ENCODE measurements at regions not wholly inside any gene's neighbourhood (a gene's known extent, or its start where the extent isn't known, plus 50 kb on each side); places are given as distances from the start of the nearest gene placed in this dataset.
A peak's percentile ranks its signal among the peaks of the same experiment; 100 is the strongest.
"Not testable (repeated sequence)": the region's sequence is repeated elsewhere in the genome, so short reads cannot be mapped to it uniquely, and the experiment has no call there.

GRCh38 chr5:104564530-104564929 lies 1001.9 kb upstream of the NUDT12 start (continued):
- TF ChIP-seq PBX3 (IDR thresholded peaks at IDR 0.05) (no peak), SMC3 (IDR thresholded peaks at IDR 0.05; ENCODE audit: low read depth, low read length) (no peak)

GRCh38 chr5:104556957-104557356 lies 994.4 kb upstream of the NUDT12 start:
- ChIA-PET POLR2A (no interaction called here), CTCF (no interaction called here)
- H2AFZ ChIP-seq (ENCODE audit: low read depth): no peak overlapping the region
- H3K9ac ChIP-seq: no peak overlapping the region
- no peaks in the 10 kb centered on the region for H4K20me1 ChIP-seq (ENCODE audit: insufficient read depth)
- TF ChIP-seq USF1 (IDR thresholded peaks at IDR 0.05; ENCODE audit: borderline replicate concordance, low read depth): no peak
- no peaks in the 10 kb centered on the region for H3F3A ChIP-seq (replicated peaks; ENCODE audit: insufficient read depth)
- no peak overlapping the region for H3K27ac ChIP-seq (ENCODE audit: low read depth in 2 of 2, low read length in 1 of 2)
- H3K27me3 ChIP-seq (ENCODE audit: insufficient read depth): no peaks in the 10 kb centered on the region
- no peaks in the 10 kb centered on the region for H3K9me2 ChIP-seq
- no peak overlapping the region for H3K4me3 ChIP-seq (ENCODE audit: low read depth in 2 of 2, low read length in 1 of 2)
- H3K4me2 ChIP-seq: no peak overlapping the region
- no peaks in the 10 kb centered on the region for H3K36me3 ChIP-seq (replicated peaks in 1 of 2; ENCODE audit: control insufficient read depth in 1 of 2, insufficient read depth in 2 of 2, low read length in 1 of 2)
- H3K9me3 ChIP-seq: no peaks in the 10 kb centered on the region
- H3K4me1 ChIP-seq (ENCODE audit: control insufficient read depth in 1 of 2, insufficient read depth in 2 of 2, low read depth in 1 of 2, low read length in 1 of 2): no peaks in the 10 kb centered on the region
- WGBS (ENCODE audit: low lambda C conversion rate): 36% methylated on average over 2 of the region's 3 CpGs
- no peaks in the 10 kb centered on the region for H3K79me2 ChIP-seq (ENCODE audit: insufficient read depth)
- no peak for DNase-seq

- Histone ChIP-seq H4K20me1 (ENCODE audit: insufficient read depth) (no peaks in the 10 kb centered on the region), H2AFZ (ENCODE audit: low read depth) (0 out of 2 replicates have a peak overlapping the region, but pooled peaks have one; percentile 8), H3K4me3 (ENCODE audit: low read depth in 2 of 2, low read length in 1 of 2) (no peak overlapping the region), H3K9me2 (no peaks in the 10 kb centered on the region), H3K4me2 (no peak overlapping the region), H3K9me3 (no peaks in the 10 kb centered on the region), H3K4me1 (ENCODE audit: control insufficient read depth in 1 of 2, insufficient read depth in 2 of 2, low read depth in 1 of 2, low read length in 1 of 2) (no peaks in the 10 kb centered on the region), H3K79me2 (ENCODE audit: insufficient read depth) (no peaks in the 10 kb centered on the region), H3F3A (replicated peaks; ENCODE audit: insufficient read depth) (no peaks in the 10 kb centered on the region), H3K36me3 (replicated peaks in 1 of 2; ENCODE audit: control insufficient read depth in 1 of 2, insufficient read depth in 2 of 2, low read length in 1 of 2) (no peaks in the 10 kb centered on the region), H3K27me3 (ENCODE audit: insufficient read depth) (no peaks in the 10 kb centered on the region), H3K9ac (no peak overlapping the region), H3K27ac (ENCODE audit: low read depth in 2 of 2, low read length in 1 of 2) (no peak overlapping the region)
- TF ChIP-seq GABPA (IDR thresholded peaks at IDR 0.05; ENCODE audit: low read depth): no peak
- no peak for TF ChIP-seq FOSL2 (IDR thresholded peaks at IDR 0.05; ENCODE audit: borderline replicate concordance, low read depth)
- TF ChIP-seq YY1 (IDR thresholded peaks at IDR 0.05; ENCODE audit: low read depth): no peak
- TF ChIP-seq CTCF (IDR thresholded peaks at IDR 0.05): no peak
- no peak for TF ChIP-seq IRF3 (IDR thresholded peaks at IDR 0.05; ENCODE audit: low read depth, low read length)
- TF ChIP-seq FOXM1 (IDR thresholded peaks at IDR 0.05; ENCODE audit: low read depth): no peak
- no peak for TF ChIP-seq EP300 (IDR thresholded peaks at IDR 0.05; ENCODE audit: borderline replicate concordance in 1 of 2, low read depth in 1 of 2, low read length in 1 of 2)
- TF ChIP-seq POLR2AphosphoS5 (IDR thresholded peaks at IDR 0.05; ENCODE audit: low read depth, low read length): no peak
- no peak for TF ChIP-seq MEF2A (IDR thresholded peaks at IDR 0.05; ENCODE audit: borderline replicate concordance, low read depth)
- TF ChIP-seq RFX5 (IDR thresholded peaks at IDR 0.05; ENCODE audit: low read length): no peak
- TF ChIP-seq RXRA (IDR thresholded peaks at IDR 0.05; ENCODE audit: borderline replicate concordance, low read depth): no peak
- no peak for TF ChIP-seq NRF1 (IDR thresholded peaks at IDR 0.05; ENCODE audit: low read depth, low read length)
- no peak for TF ChIP-seq FOXJ3 (CRISPR knock-in tag; IDR thresholded peaks at IDR 0.05)
- TF ChIP-seq USF2 (IDR thresholded peaks at IDR 0.05; ENCODE audit: borderline replicate concordance, low read depth, low read length): no peak
- ChIA-PET CTCF (no interaction called here), POLR2A (no interaction called here)
- 69% methylated on average over 3 of the region's 3 CpGs for WGBS (ENCODE audit: low lambda C conversion rate)
- DNase-seq: no peak
Observed at GRCh38 chr5:104551628-104552027, 989.0 kb upstream of the NUDT12 start.

GRCh38 chr5:104546871-104547270 lies 984.3 kb upstream of the NUDT12 start:
- H3K27ac ChIP-seq (ENCODE audit: low read depth in 2 of 2, low read length in 1 of 2); H3F3A ChIP-seq (replicated peaks; ENCODE audit: insufficient read depth); CTCF ChIA-PET; H4K20me1 ChIP-seq (ENCODE audit: insufficient read depth); H3K36me3 ChIP-seq (replicated peaks in 1 of 2; ENCODE audit: control insufficient read depth in 1 of 2, insufficient read depth in 2 of 2, low read length in 1 of 2); H3K9me3 ChIP-seq; H3K27me3 ChIP-seq (ENCODE audit: insufficient read depth); H3K4me3 ChIP-seq (ENCODE audit: low read depth in 2 of 2, low read length in 1 of 2); H3K9ac ChIP-seq; H3K79me2 ChIP-seq (ENCODE audit: insufficient read depth); H3K4me2 ChIP-seq; POLR2A ChIA-PET; H2AFZ ChIP-seq (ENCODE audit: low read depth); DNase-seq; H3K9me2 ChIP-seq; H3K4me1 ChIP-seq (ENCODE audit: control insufficient read depth in 1 of 2, insufficient read depth in 2 of 2, low read depth in 1 of 2, low read length in 1 of 2): not testable (repeated sequence)
- 81% methylated on average over 6 of the region's 6 CpGs for WGBS (ENCODE audit: low lambda C conversion rate)
